SK-N-SH treated with all-trans-retinoic acid at 6 μM for 48 hours (cell line): ENCODE measurements at regions not wholly inside any gene's neighbourhood (a gene's known extent, or its start where the extent isn't known, plus 50 kb on each side); places are given as distances from the start of the nearest gene placed in this dataset.

Experiments used
- ATAC-seq: fragments of 200-7000 bp; cut with Tn5 transposase; 3 replicates; pipeline ENCODE4 v1.9.1; 2020; ENCODE audit warnings: mild to moderate bottlenecking, moderate library complexity
- ARNTL ChIP-seq: fragments of 450-650 bp; formaldehyde crosslinking; IDR thresholded peaks from 2 replicates; pipeline ENCODE4 v1.5.0; 2020; ENCODE audit warnings: low read depth, mild to moderate bottlenecking, moderate library complexity, borderline replicate concordance
- BACH2 ChIP-seq: fragments of 250-450 bp; sonication (Bioruptor Pico); IDR thresholded peaks from 2 replicates; pipeline ENCODE4 v1.9.0; 2021; ENCODE audit warnings: mild to moderate bottlenecking, borderline replicate concordance
- CSDC2 ChIP-seq: fragments of 250-450 bp; sonication (Bioruptor Pico); IDR thresholded peaks from 2 replicates; pipeline ENCODE4 v1.5.0; 2020; ENCODE audit warnings: mild to moderate bottlenecking, moderate library complexity
- ESRRG ChIP-seq: fragments of 250-450 bp; sonication (Bioruptor Pico); IDR thresholded peaks from 2 replicates; pipeline ENCODE4 v1.6.1; 2021; ENCODE audit warnings: mild to moderate bottlenecking
- GLIS3 ChIP-seq: fragments of 250-450 bp; sonication (Bioruptor Pico); IDR thresholded peaks from 2 replicates; pipeline ENCODE4 v1.5.0; 2020; ENCODE audit warnings: mild to moderate bottlenecking, moderate library complexity
- ISL1 ChIP-seq: fragments of 250-450 bp; sonication (Bioruptor Pico); IDR thresholded peaks from 2 replicates; pipeline ENCODE4 v2.1.2; 2022; ENCODE audit warnings: mild to moderate bottlenecking, moderate library complexity
- OSR1 ChIP-seq: fragments of 250-450 bp; sonication (Bioruptor Pico); IDR thresholded peaks from 2 replicates; pipeline ENCODE4 v1.8.0; 2022; ENCODE audit warnings: moderate library complexity, mild to moderate bottlenecking, inconsistent platforms
- RARB ChIP-seq: fragments of 250-450 bp; sonication (Bioruptor Pico); IDR thresholded peaks from 2 replicates; pipeline ENCODE4 v1.8.0; 2021; ENCODE audit warnings: mild to moderate bottlenecking, moderate library complexity
- SNAI2 ChIP-seq: fragments of 250-450 bp; sonication (Bioruptor Pico); IDR thresholded peaks from 2 replicates; pipeline ENCODE4 v1.5.0; 2020; ENCODE audit warnings: mild to moderate bottlenecking, moderate library complexity
- TCF4 ChIP-seq: fragments of 250-450 bp; sonication (Bioruptor Pico); IDR thresholded peaks from 2 replicates; pipeline ENCODE4 v1.8.0; 2021; ENCODE audit warnings: mild to moderate bottlenecking, moderate library complexity, borderline replicate concordance
- TOX ChIP-seq: fragments of 250-450 bp; sonication (Bioruptor Pico); IDR thresholded peaks from 2 replicates; pipeline ENCODE4 v1.8.0; 2021; ENCODE audit warnings: mild to moderate bottlenecking, moderate library complexity, borderline replicate concordance
- ZC3H10 ChIP-seq: fragments of 250-450 bp; sonication (Bioruptor Pico); IDR thresholded peaks from 2 replicates; pipeline ENCODE4 v1.5.1; 2021; ENCODE audit warnings: mild to moderate bottlenecking, moderate library complexity
- ZFP3 ChIP-seq: fragments of 250-450 bp; sonication (Bioruptor Pico); IDR thresholded peaks from 2 replicates; pipeline ENCODE4 v1.5.0; 2020; ENCODE audit warnings: mild to moderate bottlenecking, moderate library complexity
- ZFP30 ChIP-seq: fragments of 450-650 bp; formaldehyde crosslinking; IDR thresholded peaks from 2 replicates; pipeline ENCODE4 v1.5.0; 2022; ENCODE audit warnings: mild to moderate bottlenecking, moderate library complexity
- ZNF565 ChIP-seq: fragments of 450-650 bp; formaldehyde crosslinking; conservative IDR thresholded peaks from 2 replicates; pipeline ENCODE4 v1.5.0; 2020; ENCODE audit warnings: low read depth, mild to moderate bottlenecking, moderate library complexity
- ZNF70 ChIP-seq: fragments of 450-650 bp; formaldehyde crosslinking; IDR thresholded peaks from 2 replicates; pipeline ENCODE4 v1.5.0; 2020; ENCODE audit warnings: mild to moderate bottlenecking, moderate library complexity
- ZNF8 ChIP-seq: fragments of 450-650 bp; formaldehyde crosslinking; IDR thresholded peaks from 2 replicates; pipeline ENCODE4 v1.5.0; 2020; ENCODE audit warnings: mild to moderate bottlenecking, moderate library complexity
- TF ChIP-seq, protein P1 (sequence below): fragments of 250-450 bp; sonication (Bioruptor Pico); IDR thresholded peaks from 2 replicates; pipeline ENCODE4 v1.8.0; 2020; ENCODE audit warnings: mild to moderate bottlenecking, moderate library complexity, borderline replicate concordance
- TF ChIP-seq, protein P2 (sequence below): fragments of 250-450 bp; sonication (Bioruptor Pico); IDR thresholded peaks from 2 replicates; pipeline ENCODE4 v1.5.1; 2021; ENCODE audit warnings: mild to moderate bottlenecking, moderate library complexity
- TF ChIP-seq, protein P3 (sequence below): fragments of 250-450 bp; sonication (Bioruptor Pico); IDR thresholded peaks from 2 replicates; pipeline ENCODE4 v1.5.1; 2020; ENCODE audit warnings: low read depth, mild to moderate bottlenecking, moderate library complexity
- TF ChIP-seq, protein P4 (sequence below): fragments of 250-450 bp; sonication (Bioruptor Pico); IDR thresholded peaks from 2 replicates; pipeline ENCODE4 v1.8.0; 2021; ENCODE audit warnings: low read depth, mild to moderate bottlenecking, moderate library complexity, borderline replicate concordance
- TF ChIP-seq, protein P5 (sequence below): fragments of 250-450 bp; sonication (Bioruptor Pico); IDR thresholded peaks from 2 replicates; pipeline ENCODE4 v1.5.0; 2020; ENCODE audit warnings: mild to moderate bottlenecking, moderate library complexity

DNA sequence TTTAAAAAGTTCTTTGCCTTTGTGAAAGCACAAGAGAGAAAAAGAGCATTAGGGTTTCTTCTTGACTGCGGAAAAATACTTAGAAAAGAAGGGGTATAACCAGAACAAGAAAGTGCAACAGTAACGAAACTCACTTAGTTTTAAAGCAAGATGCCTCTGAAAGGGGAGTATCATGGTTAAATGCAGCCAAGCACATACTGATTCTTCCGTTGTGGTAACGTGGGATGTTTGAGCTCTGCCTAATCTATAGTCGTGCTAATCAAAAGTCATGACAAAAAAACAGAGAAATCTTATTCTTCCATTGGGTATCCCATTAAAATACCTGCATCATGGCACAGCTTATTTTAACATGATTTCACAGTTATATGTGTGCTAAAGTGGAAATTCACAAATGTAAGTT is 187.8 kb upstream of the LRFN5 start:
- no peak for ATAC-seq
- TF ChIP-seq, protein P1, sequence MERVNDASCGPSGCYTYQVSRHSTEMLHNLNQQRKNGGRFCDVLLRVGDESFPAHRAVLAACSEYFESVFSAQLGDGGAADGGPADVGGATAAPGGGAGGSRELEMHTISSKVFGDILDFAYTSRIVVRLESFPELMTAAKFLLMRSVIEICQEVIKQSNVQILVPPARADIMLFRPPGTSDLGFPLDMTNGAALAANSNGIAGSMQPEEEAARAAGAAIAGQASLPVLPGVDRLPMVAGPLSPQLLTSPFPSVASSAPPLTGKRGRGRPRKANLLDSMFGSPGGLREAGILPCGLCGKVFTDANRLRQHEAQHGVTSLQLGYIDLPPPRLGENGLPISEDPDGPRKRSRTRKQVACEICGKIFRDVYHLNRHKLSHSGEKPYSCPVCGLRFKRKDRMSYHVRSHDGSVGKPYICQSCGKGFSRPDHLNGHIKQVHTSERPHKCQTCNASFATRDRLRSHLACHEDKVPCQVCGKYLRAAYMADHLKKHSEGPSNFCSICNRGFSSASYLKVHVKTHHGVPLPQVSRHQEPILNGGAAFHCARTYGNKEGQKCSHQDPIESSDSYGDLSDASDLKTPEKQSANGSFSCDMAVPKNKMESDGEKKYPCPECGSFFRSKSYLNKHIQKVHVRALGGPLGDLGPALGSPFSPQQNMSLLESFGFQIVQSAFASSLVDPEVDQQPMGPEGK (CRISPR knock-in tag) = no peak
- TF ChIP-seq, protein P2, sequence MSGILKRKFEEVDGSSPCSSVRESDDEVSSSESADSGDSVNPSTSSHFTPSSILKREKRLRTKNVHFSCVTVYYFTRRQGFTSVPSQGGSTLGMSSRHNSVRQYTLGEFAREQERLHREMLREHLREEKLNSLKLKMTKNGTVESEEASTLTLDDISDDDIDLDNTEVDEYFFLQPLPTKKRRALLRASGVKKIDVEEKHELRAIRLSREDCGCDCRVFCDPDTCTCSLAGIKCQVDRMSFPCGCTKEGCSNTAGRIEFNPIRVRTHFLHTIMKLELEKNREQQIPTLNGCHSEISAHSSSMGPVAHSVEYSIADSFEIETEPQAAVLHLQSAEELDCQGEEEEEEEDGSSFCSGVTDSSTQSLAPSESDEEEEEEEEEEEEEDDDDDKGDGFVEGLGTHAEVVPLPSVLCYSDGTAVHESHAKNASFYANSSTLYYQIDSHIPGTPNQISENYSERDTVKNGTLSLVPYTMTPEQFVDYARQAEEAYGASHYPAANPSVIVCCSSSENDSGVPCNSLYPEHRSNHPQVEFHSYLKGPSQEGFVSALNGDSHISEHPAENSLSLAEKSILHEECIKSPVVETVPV (CRISPR knock-in tag) = no peak
- TF ChIP-seq, protein P3, sequence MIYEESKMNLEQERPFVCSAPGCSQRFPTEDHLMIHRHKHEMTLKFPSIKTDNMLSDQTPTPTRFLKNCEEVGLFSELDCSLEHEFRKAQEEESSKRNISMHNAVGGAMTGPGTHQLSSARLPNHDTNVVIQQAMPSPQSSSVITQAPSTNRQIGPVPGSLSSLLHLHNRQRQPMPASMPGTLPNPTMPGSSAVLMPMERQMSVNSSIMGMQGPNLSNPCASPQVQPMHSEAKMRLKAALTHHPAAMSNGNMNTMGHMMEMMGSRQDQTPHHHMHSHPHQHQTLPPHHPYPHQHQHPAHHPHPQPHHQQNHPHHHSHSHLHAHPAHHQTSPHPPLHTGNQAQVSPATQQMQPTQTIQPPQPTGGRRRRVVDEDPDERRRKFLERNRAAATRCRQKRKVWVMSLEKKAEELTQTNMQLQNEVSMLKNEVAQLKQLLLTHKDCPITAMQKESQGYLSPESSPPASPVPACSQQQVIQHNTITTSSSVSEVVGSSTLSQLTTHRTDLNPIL = no peak
- TF ChIP-seq ISL1 (CRISPR knock-in tag) (no peak), ARNTL (CRISPR knock-in tag) (no peak)

DNA sequence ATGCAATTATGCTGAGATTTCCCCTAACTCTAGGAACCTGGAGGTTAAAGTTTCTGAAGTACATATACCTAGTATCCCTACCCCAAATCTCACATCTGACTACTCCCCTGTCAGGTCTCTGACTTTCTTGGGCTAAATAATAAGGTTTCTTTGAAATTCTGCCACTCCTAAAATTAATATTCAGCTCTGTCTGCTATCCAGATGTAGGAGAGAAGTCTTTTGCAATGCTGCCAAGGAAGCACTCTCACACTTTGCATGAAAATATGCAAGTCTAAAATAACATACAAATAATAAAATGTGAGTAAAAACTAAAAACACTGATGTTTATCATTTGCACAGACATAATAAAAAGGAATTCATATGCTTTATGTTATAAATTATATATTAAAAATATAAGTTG is 196.9 kb upstream of the LRFN5 start:
- ATAC-seq = no peak
- no peak for TF ChIP-seq GLIS3
- no peak for TF ChIP-seq OSR1 (CRISPR knock-in tag)
- no peak for TF ChIP-seq SNAI2 (CRISPR knock-in tag)
- TF ChIP-seq ZNF8 (CRISPR knock-in tag) = no peak
- no peak for TF ChIP-seq ESRRG (CRISPR knock-in tag)
- no peak for TF ChIP-seq ZFP3
- no peak for TF ChIP-seq TOX
- no peak for TF ChIP-seq ISL1 (CRISPR knock-in tag)
- TF ChIP-seq, protein P4, sequence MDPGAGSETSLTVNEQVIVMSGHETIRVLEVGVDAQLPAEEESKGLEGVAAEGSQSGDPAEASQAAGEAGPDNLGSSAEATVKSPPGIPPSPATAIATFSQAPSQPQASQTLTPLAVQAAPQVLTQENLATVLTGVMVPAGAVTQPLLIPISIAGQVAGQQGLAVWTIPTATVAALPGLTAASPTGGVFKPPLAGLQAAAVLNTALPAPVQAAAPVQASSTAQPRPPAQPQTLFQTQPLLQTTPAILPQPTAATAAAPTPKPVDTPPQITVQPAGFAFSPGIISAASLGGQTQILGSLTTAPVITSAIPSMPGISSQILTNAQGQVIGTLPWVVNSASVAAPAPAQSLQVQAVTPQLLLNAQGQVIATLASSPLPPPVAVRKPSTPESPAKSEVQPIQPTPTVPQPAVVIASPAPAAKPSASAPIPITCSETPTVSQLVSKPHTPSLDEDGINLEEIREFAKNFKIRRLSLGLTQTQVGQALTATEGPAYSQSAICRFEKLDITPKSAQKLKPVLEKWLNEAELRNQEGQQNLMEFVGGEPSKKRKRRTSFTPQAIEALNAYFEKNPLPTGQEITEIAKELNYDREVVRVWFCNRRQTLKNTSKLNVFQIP = no peak
- TF ChIP-seq BACH2 (CRISPR knock-in tag) = no peak
- TF ChIP-seq, protein P2 (CRISPR knock-in tag) = no peak
- TF ChIP-seq ZNF565 (CRISPR knock-in tag) = no peak
- TF ChIP-seq ZC3H10 (CRISPR knock-in tag) = no peak
- no peak for TF ChIP-seq CSDC2 (CRISPR knock-in tag)
- TF ChIP-seq TCF4 (CRISPR knock-in tag) = no peak
- TF ChIP-seq RARB (CRISPR knock-in tag) = no peak
- no peak for TF ChIP-seq ARNTL (CRISPR knock-in tag)
- TF ChIP-seq, protein P5, sequence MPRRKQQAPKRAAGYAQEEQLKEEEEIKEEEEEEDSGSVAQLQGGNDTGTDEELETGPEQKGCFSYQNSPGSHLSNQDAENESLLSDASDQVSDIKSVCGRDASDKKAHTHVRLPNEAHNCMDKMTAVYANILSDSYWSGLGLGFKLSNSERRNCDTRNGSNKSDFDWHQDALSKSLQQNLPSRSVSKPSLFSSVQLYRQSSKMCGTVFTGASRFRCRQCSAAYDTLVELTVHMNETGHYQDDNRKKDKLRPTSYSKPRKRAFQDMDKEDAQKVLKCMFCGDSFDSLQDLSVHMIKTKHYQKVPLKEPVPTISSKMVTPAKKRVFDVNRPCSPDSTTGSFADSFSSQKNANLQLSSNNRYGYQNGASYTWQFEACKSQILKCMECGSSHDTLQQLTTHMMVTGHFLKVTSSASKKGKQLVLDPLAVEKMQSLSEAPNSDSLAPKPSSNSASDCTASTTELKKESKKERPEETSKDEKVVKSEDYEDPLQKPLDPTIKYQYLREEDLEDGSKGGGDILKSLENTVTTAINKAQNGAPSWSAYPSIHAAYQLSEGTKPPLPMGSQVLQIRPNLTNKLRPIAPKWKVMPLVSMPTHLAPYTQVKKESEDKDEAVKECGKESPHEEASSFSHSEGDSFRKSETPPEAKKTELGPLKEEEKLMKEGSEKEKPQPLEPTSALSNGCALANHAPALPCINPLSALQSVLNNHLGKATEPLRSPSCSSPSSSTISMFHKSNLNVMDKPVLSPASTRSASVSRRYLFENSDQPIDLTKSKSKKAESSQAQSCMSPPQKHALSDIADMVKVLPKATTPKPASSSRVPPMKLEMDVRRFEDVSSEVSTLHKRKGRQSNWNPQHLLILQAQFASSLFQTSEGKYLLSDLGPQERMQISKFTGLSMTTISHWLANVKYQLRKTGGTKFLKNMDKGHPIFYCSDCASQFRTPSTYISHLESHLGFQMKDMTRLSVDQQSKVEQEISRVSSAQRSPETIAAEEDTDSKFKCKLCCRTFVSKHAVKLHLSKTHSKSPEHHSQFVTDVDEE (CRISPR knock-in tag) = no peak
- no peak for TF ChIP-seq ZNF70

DNA sequence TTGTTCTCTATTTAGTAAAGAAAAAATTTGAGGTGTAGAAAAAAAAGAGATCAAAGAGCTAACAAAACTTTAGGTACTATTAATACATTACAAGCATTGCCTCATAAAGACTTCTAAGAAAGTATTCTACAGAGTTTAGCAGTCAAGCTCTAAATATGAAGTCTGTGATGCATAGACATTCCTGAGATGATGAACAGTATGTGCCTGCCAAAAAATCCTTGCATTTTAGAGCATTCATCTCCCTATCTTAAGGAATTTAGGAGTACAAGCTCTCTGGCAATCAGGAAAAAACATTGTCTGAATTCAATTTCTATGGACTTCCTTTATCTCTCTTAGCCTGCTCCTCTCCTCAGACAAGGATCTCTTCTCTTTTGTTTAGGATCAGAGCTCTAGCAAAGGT is 202.6 kb upstream of the LRFN5 start:
- ATAC-seq = no peak
- TF ChIP-seq ZNF565 (CRISPR knock-in tag) (no peak), ARNTL (CRISPR knock-in tag) (no peak), ZC3H10 (CRISPR knock-in tag) (no peak), ZFP30 (CRISPR knock-in tag) (no peak)
- TF ChIP-seq, protein P2 (CRISPR knock-in tag) = no peak
- TF ChIP-seq, protein P4 = no peak
- TF ChIP-seq, protein P5 (CRISPR knock-in tag) = no peak
